HG03558 (cell line): ENCODE measurements at regions not wholly inside any gene's neighbourhood (a gene's known extent, or its start where the extent isn't known, plus 50 kb on each side); places are given as distances from the start of the nearest gene placed in this dataset.
"Not testable (repeated sequence)": the region's sequence is repeated elsewhere in the genome, so short reads cannot be mapped to it uniquely, and the experiment has no call there.

Experiments used
- ATAC-seq: cut with Tn5 transposase; IDR thresholded peaks from one replicate; pipeline ENCODE4 v1.9.1; 2021; ENCODE audit warnings: moderate number of reproducible peaks; ENCODE audit not compliant: unreplicated experiment; ENCODE audit errors: extremely low read depth

GRCh38 chr5:104128348-104128747, 565.8 kb upstream of the NUDT12 start:
- ATAC-seq = no peak

GRCh38 chr5:104126980-104127379, 564.4 kb upstream of the NUDT12 start:
- ATAC-seq = no peak

GRCh38 chr5:104119529-104119928, 556.9 kb upstream of the NUDT12 start:
- no peak for ATAC-seq

GRCh38 chr5:104111632-104112031, 549.0 kb upstream of the NUDT12 start:
- no peak for ATAC-seq

GRCh38 chr5:104096451-104096850, 533.9 kb upstream of the NUDT12 start:
- ATAC-seq = no peak

- no peak for ATAC-seq
These were observed 532.9 kb upstream of the NUDT12 start for GRCh38 chr5:104095527-104095926.

GRCh38 chr5:104088876-104089778, 526.5 kb upstream of the NUDT12 start:
- no peak for ATAC-seq

GRCh38 chr5:104084896-104085295, 522.3 kb upstream of the NUDT12 start:
- ATAC-seq = no peak

GRCh38 chr5:104082754-104083153, 520.2 kb upstream of the NUDT12 start:
- no peak for ATAC-seq

GRCh38 chr5:104081232-104081631, 518.6 kb upstream of the NUDT12 start:
- ATAC-seq = no peak

GRCh38 chr5:104080646-104081175, 518.1 kb upstream of the NUDT12 start:
- ATAC-seq = no peak

GRCh38 chr5:104079861-104080645, 517.5 kb upstream of the NUDT12 start:
- not testable (repeated sequence) for ATAC-seq

GRCh38 chr5:104071887-104072286, 509.3 kb upstream of the NUDT12 start:
- no peak for ATAC-seq

- no peak for ATAC-seq
These were observed 500.2 kb upstream of the NUDT12 start for GRCh38 chr5:104062621-104063377.

GRCh38 chr5:104061707-104062106, 499.1 kb upstream of the NUDT12 start:
- ATAC-seq = no peak

- no peak for ATAC-seq
These were observed 490.7 kb upstream of the NUDT12 start for GRCh38 chr5:104053353-104053649.

- ATAC-seq = no peak
These were observed 490.2 kb upstream of the NUDT12 start for GRCh38 chr5:104052558-104053352.

GRCh38 chr5:104050436-104050835, 487.8 kb upstream of the NUDT12 start:
- no peak for ATAC-seq

GRCh38 chr5:104049752-104050151, 487.2 kb upstream of the NUDT12 start:
- ATAC-seq = no peak

GRCh38 chr5:104048231-104048630, 485.6 kb upstream of the NUDT12 start:
- ATAC-seq = no peak
